ENCODE measurements at regions not wholly inside any gene's neighbourhood (a gene's known extent, or its start where the extent isn't known, plus 50 kb on each side); places are given as distances from the start of the nearest gene placed in this dataset.

GRCh38 chr10:29160150-29160617 is 128.7 kb upstream of the LYZL1 start:
- Histone ChIP-seq H3K9me3 (peaks cover 0 to 4% (median 0%) of the 10 kb centered on the region in 4 donors), H3K27ac (no peak overlapping the region), H3K36me3 (no peaks in the 10 kb centered on the region), H3K27me3 (no peaks in the 10 kb centered on the region), H3K4me3 (no peak overlapping the region), H3K4me1 (no peaks in the 10 kb centered on the region)
- peak in 1 of 2 donors; percentile 66 for ATAC-seq (ENCODE audit: low FRiP score in 2 of 2)
- no peak for TF ChIP-seq POLR2AphosphoS5 (IDR thresholded peaks at IDR 0.05)
- TF ChIP-seq EP300 (IDR thresholded peaks at IDR 0.05): no peak
- no peak for TF ChIP-seq POLR2A (IDR thresholded peaks at IDR 0.05)
- TF ChIP-seq CTCF (IDR thresholded peaks at IDR 0.05): no peak
- whole genome bisulfite sequencing, 2 donors: 83 to 94% methylated on average over 7 of the region's 7 CpGs
- no peak for DNase-seq

- Histone ChIP-seq H3K36me3 (no peaks in the 10 kb centered on the region), H3K27me3 (no peaks in the 10 kb centered on the region), H3K4me3 (no peak overlapping the region), H3K9me3 (peaks cover 0 to 4% (median 0%) of the 10 kb centered on the region in 4 donors), H3K4me1 (no peaks in the 10 kb centered on the region), H3K27ac (no peak overlapping the region)
- DNase-seq (no peak), ATAC-seq (ENCODE audit: low FRiP score in 2 of 2) (no peak)
- TF ChIP-seq EP300 (IDR thresholded peaks at IDR 0.05): no peak
- TF ChIP-seq CTCF (IDR thresholded peaks at IDR 0.05): no peak
- TF ChIP-seq POLR2AphosphoS5 (IDR thresholded peaks at IDR 0.05): no peak
- TF ChIP-seq POLR2A (IDR thresholded peaks at IDR 0.05): no peak
- WGBS, 2 donors: 63 to 75% methylated on average over 2 of the region's 2 CpGs
Observed at GRCh38 chr10:29163746-29164145, 125.1 kb upstream of the LYZL1 start.

GRCh38 chr10:29166713-29167112 is 122.2 kb upstream of the LYZL1 start:
- no peak overlapping the region for H3K4me3 ChIP-seq
- WGBS, 2 donors: 82 to 83% methylated on average over 4 of the region's 4 CpGs
- no peak overlapping the region for H3K27ac ChIP-seq
- no peaks in the 10 kb centered on the region for H3K36me3 ChIP-seq
- DNase-seq: no peak
- H3K27me3 ChIP-seq: no peaks in the 10 kb centered on the region
- peaks cover 0 to 12% (median 7%) of the 10 kb centered on the region in 4 donors for H3K9me3 ChIP-seq
- H3K4me1 ChIP-seq: no peaks in the 10 kb centered on the region
- no peak for ATAC-seq (ENCODE audit: low FRiP score in 2 of 2)
- TF ChIP-seq POLR2AphosphoS5 (IDR thresholded peaks at IDR 0.05): no peak
- no peak for TF ChIP-seq POLR2A (IDR thresholded peaks at IDR 0.05)
- TF ChIP-seq CTCF (IDR thresholded peaks at IDR 0.05): no peak
- TF ChIP-seq EP300 (IDR thresholded peaks at IDR 0.05): no peak

GRCh38 chr10:29169021-29169420 is 119.8 kb upstream of the LYZL1 start:
- peaks cover 0 to 12% (median 7%) of the 10 kb centered on the region in 4 donors for H3K9me3 ChIP-seq
- TF ChIP-seq CTCF (IDR thresholded peaks at IDR 0.05): no peak
- no peak for TF ChIP-seq POLR2AphosphoS5 (IDR thresholded peaks at IDR 0.05)
- TF ChIP-seq EP300 (IDR thresholded peaks at IDR 0.05): no peak
- TF ChIP-seq POLR2A (IDR thresholded peaks at IDR 0.05): no peak
- H3K4me3 ChIP-seq: no peak overlapping the region
- no peaks in the 10 kb centered on the region for H3K36me3 ChIP-seq
- DNase-seq: no peak
- no peak overlapping the region for H3K27ac ChIP-seq
- 89 to 98% methylated on average over 2 of the region's 2 CpGs for WGBS, 2 donors
- no peaks in the 10 kb centered on the region for H3K27me3 ChIP-seq
- H3K4me1 ChIP-seq: no peaks in the 10 kb centered on the region
- ATAC-seq (ENCODE audit: low FRiP score in 2 of 2): no peak

DNA sequence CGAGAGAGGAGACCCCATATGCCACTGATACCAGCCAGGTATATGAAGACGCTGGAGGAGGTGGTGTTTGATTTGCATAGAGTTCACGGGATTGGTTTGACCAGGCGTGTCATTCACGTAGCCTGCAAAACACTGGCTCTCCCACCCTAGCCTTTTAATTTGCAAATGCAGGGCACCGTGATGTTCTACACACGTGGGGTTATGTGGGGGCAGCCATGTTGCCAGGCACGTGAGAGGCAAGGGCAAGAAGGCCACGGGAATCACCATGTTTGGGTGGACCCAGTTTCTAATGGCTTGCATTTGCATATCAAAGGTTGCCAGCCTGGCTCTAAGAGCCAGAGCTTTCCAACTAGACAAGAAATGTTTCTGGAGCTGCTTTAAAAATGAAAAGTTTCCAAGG is 117.2 kb upstream of the LYZL1 start:
- no peak for TF ChIP-seq CTCF (IDR thresholded peaks at IDR 0.05)
- no peak for TF ChIP-seq EP300 (IDR thresholded peaks at IDR 0.05)
- no peak for TF ChIP-seq POLR2AphosphoS5 (IDR thresholded peaks at IDR 0.05)
- no peak for TF ChIP-seq POLR2A (IDR thresholded peaks at IDR 0.05)
- Histone ChIP-seq H3K27me3 (no peaks in the 10 kb centered on the region), H3K4me1 (no peaks in the 10 kb centered on the region), H3K36me3 (no peaks in the 10 kb centered on the region), H3K27ac (no peak overlapping the region), H3K4me3 (no peak overlapping the region), H3K9me3 (peaks cover 0 to 8% (median 7%) of the 10 kb centered on the region in 4 donors)
- ATAC-seq (ENCODE audit: low FRiP score in 2 of 2): no peak
- 75 to 76% methylated on average over 9 of the region's 9 CpGs for WGBS, 2 donors
- DNase-seq: no peak
